Lung microvascular endothelial cell (primary cell): ENCODE measurements at regions not wholly inside any gene's neighbourhood (a gene's known extent, or its start where the extent isn't known, plus 50 kb on each side); places are given as distances from the start of the nearest gene placed in this dataset.

Source experiments
- DNase-seq, 2 donors: peaks; one replicate each; pipeline versions ENCODE4 v3.0.0 to v3.0.0-alpha.2; 2010; ENCODE audit warnings: low read depth in 2 of 2

GRCh38 chr7:26458466-26459145, 166.9 kb downstream of the SNX10 start:
- DNase-seq: peak; percentile 20 to 74

GRCh38 chr7:26459540-26460193, 168.0 kb downstream of the SNX10 start:
- DNase-seq: no peak

- DNase-seq: no peak
These were observed 168.9 kb downstream of the SNX10 start for GRCh38 chr7:26460351-26461085.

GRCh38 chr7:26461518-26461917, 169.9 kb downstream of the SNX10 start:
- no peak for DNase-seq

- no peak for DNase-seq
These were observed 174.3 kb downstream of the SNX10 start for GRCh38 chr7:26466007-26466406.

GRCh38 chr7:26467104-26467503, 175.4 kb downstream of the SNX10 start:
- no peak for DNase-seq

GRCh38 chr7:26467541-26467940, 175.9 kb downstream of the SNX10 start:
- DNase-seq: no peak

GRCh38 chr7:26468625-26469024, 177.0 kb downstream of the SNX10 start:
- DNase-seq: no peak

GRCh38 chr7:26469188-26469587, 177.5 kb downstream of the SNX10 start:
- DNase-seq: no peak

- DNase-seq: no peak
These were observed 179.0 kb downstream of the SNX10 start for GRCh38 chr7:26470691-26471090.

GRCh38 chr7:26471306-26472075, 179.8 kb downstream of the SNX10 start:
- DNase-seq: no peak

GRCh38 chr7:26472971-26473370, 181.3 kb downstream of the SNX10 start:
- no peak for DNase-seq

- no peak for DNase-seq
These were observed 184.6 kb downstream of the SNX10 start for GRCh38 chr7:26476271-26476670.

- no peak for DNase-seq
These were observed 185.8 kb downstream of the SNX10 start for GRCh38 chr7:26477381-26477990.

- no peak for DNase-seq
These were observed 186.9 kb downstream of the SNX10 start for GRCh38 chr7:26478550-26478949.

GRCh38 chr7:26479581-26479980, 187.9 kb downstream of the SNX10 start:
- no peak for DNase-seq

- no peak for DNase-seq
These were observed 188.5 kb downstream of the SNX10 start for GRCh38 chr7:26480156-26480555.

- no peak for DNase-seq
These were observed 191.3 kb downstream of the SNX10 start for GRCh38 chr7:26482927-26483326.

- no peak for DNase-seq
These were observed 192.2 kb downstream of the SNX10 start for GRCh38 chr7:26483843-26484242.

- no peak for DNase-seq
These were observed 193.8 kb downstream of the SNX10 start for GRCh38 chr7:26485367-26485934.

GRCh38 chr7:26486153-26486552, 194.5 kb downstream of the SNX10 start:
- DNase-seq: no peak
